ENCODE measurements at regions not wholly inside any gene's neighbourhood (a gene's known extent, or its start where the extent isn't known, plus 50 kb on each side); places are given as distances from the start of the nearest gene placed in this dataset.
"Not testable (repeated sequence)": the region's sequence is repeated elsewhere in the genome, so short reads cannot be mapped to it uniquely, and the experiment has no call there.

- Histone ChIP-seq H3K27me3 (no peaks in the 10 kb centered on the region), H3K4me3 (no peak overlapping the region), H3K36me3 (no peaks in the 10 kb centered on the region), H3K4me1 (no peaks in the 10 kb centered on the region), H3K27ac (no peak overlapping the region), H3K9me3 (no peaks in the 10 kb centered on the region)
- ATAC-seq (no peak), DNase-seq (no peak)
- TF ChIP-seq CTCF (IDR thresholded peaks at IDR 0.05): no peak
- intact Hi-C loops (cut with DNase I): no loop called here
- 83 to 86% methylated on average over 3 of the region's 3 CpGs for WGBS, 2 donors
Observed at GRCh38 chr13:87961546-87961945, 290.4 kb downstream of the SLITRK5 start.

GRCh38 chr13:87972568-87972967 lies 301.4 kb downstream of the SLITRK5 start:
- Histone ChIP-seq H3K27ac (no peak overlapping the region), H3K4me3 (no peak overlapping the region), H3K36me3 (no peaks in the 10 kb centered on the region), H3K27me3 (no peaks in the 10 kb centered on the region), H3K4me1 (no peaks in the 10 kb centered on the region), H3K9me3 (peaks cover 0 to 3% (median 0%) of the 10 kb centered on the region in 11 donors)
- no peak for TF ChIP-seq CTCF (IDR thresholded peaks at IDR 0.05)
- 64 to 68% methylated on average over 1 of the region's 1 CpG for WGBS, 2 donors
- DNase-seq: no peak
- ATAC-seq: no peak
- intact Hi-C loops (cut with DNase I): no loop called here

GRCh38 chr13:87975035-87975434 lies 303.9 kb downstream of the SLITRK5 start:
- H3K27ac ChIP-seq: no peak overlapping the region
- H3K4me3 ChIP-seq: no peak overlapping the region
- no peak for TF ChIP-seq CTCF (IDR thresholded peaks at IDR 0.05)
- no peaks in the 10 kb centered on the region for H3K36me3 ChIP-seq
- H3K4me1 ChIP-seq: no peaks in the 10 kb centered on the region
- DNase-seq (no peak), ATAC-seq (no peak)
- H3K27me3 ChIP-seq: no peaks in the 10 kb centered on the region
- intact Hi-C loops (cut with DNase I): no loop called here
- 79 to 84% methylated on average over 4 of the region's 4 CpGs for WGBS, 2 donors
- peaks cover 0 to 3% (median 0%) of the 10 kb centered on the region in 11 donors for H3K9me3 ChIP-seq

GRCh38 chr13:87976650-87977049 lies 305.5 kb downstream of the SLITRK5 start:
- H3K36me3 ChIP-seq; ATAC-seq; H3K4me3 ChIP-seq; H3K27ac ChIP-seq; H3K4me1 ChIP-seq; H3K27me3 ChIP-seq; DNase-seq; intact Hi-C loops (cut with DNase I); H3K9me3 ChIP-seq: not testable (repeated sequence)
- WGBS, 2 donors: 96 to 98% methylated on average over 18 to 25 of the region's 26 CpGs

GRCh38 chr13:87981416-87981815 lies 310.2 kb downstream of the SLITRK5 start:
- 67 to 68% methylated on average over 2 of the region's 2 CpGs for WGBS, 2 donors
- ATAC-seq: no peak
- Histone ChIP-seq H3K36me3 (no peaks in the 10 kb centered on the region), H3K4me1 (no peaks in the 10 kb centered on the region), H3K4me3 (no peak overlapping the region), H3K27ac (no peak overlapping the region), H3K27me3 (no peaks in the 10 kb centered on the region), H3K9me3 (peaks cover 0 to 11% (median 0%) of the 10 kb centered on the region in 11 donors)
- intact Hi-C loops (cut with DNase I): no loop called here
- no peak for DNase-seq
- no peak for TF ChIP-seq CTCF (IDR thresholded peaks at IDR 0.05)

Data from heart right ventricle (tissue), 16 donors.